ENCODE measurements at regions not wholly inside any gene's neighbourhood (a gene's known extent, or its start where the extent isn't known, plus 50 kb on each side); places are given as distances from the start of the nearest gene placed in this dataset.

- TF ChIP-seq ZNF224 (CRISPR knock-in tag; IDR thresholded peaks at IDR 0.05) (no peak), RAD21 (CRISPR knock-in tag; IDR thresholded peaks at IDR 0.05) (no peak), PCBP2 (optimal IDR thresholded peaks at IDR 0.05; ENCODE audit: low read depth, low read length, poor library complexity, severe bottlenecking) (no peak), CCAR2 (optimal IDR thresholded peaks at IDR 0.05; ENCODE audit: low read depth, low read length) (no peak), ZNF530 (CRISPR knock-in tag; IDR thresholded peaks at IDR 0.05; ENCODE audit: low read depth) (no peak), RELA (CRISPR knock-in tag; IDR thresholded peaks at IDR 0.05) (no peak), ARID5B (CRISPR knock-in tag; IDR thresholded peaks at IDR 0.05) (no peak), MEIS1 (CRISPR knock-in tag; IDR thresholded peaks at IDR 0.05; ENCODE audit: borderline replicate concordance) (no peak), ZNF143 (CRISPR knock-in tag; IDR thresholded peaks at IDR 0.05) (no peak), CREB3 (CRISPR knock-in tag; IDR thresholded peaks at IDR 0.05) (no peak), CBX2 (IDR thresholded peaks at IDR 0.05; ENCODE audit: low read depth, low read length) (no peak), CBX2 (CRISPR knock-in tag; IDR thresholded peaks at IDR 0.05; ENCODE audit: low read depth) (no peak), BORCS8-MEF2B (CRISPR knock-in tag; IDR thresholded peaks at IDR 0.05) (no peak), POLR2A (IDR thresholded peaks at IDR 0.05; ENCODE audit: insufficient read depth in 1 of 2, low read depth in 2 of 2, low read length in 2 of 2) (no peak), ZNF512 (CRISPR knock-in tag; IDR thresholded peaks at IDR 0.05) (no peak)
Measured at GRCh38 chr5:124639095-124639665, 107.3 kb downstream of the ZNF608 start.
